ENCODE measurements at regions not wholly inside any gene's neighbourhood (a gene's known extent, or its start where the extent isn't known, plus 50 kb on each side); places are given as distances from the start of the nearest gene placed in this dataset.

DNA sequence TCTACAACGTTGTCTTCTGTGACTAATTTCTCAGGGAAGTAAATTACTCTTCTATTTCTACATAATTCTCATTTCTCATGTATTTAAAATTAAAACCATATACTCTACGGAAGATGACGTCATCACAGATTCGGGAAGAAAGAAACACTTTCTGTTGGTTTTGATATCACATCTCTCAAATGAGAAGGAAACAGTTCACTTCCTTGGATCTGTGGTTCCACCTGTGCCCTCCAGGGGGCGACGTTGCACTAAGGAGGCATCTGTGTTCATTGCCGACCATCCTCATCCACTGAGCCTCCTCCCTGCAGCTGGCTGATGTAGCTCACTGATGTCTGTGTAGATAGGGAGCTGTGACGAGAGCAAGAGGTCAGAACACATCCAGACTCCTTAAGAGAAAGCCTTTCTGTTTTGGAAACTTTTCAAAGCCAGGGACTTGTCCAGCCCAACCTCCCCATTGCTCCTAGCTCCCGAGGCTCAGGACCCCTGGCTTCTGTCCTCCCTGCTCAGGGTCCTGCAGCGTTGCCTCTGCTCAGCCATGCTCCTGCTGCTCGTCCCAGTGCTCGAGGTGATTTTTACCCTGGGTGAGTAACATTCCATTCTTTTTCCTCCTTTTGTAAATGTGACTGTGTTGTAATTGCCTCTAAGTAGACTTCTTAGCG, 172.7 kb upstream of the OR4E1 start:
- TF ChIP-seq CEBPB (IDR thresholded peaks at IDR 0.05; ENCODE audit: borderline replicate concordance in 1 of 2, low read depth in 2 of 2, low read length in 2 of 2) (no peak), CBFB (IDR thresholded peaks at IDR 0.05; ENCODE audit: low read depth) (no peak), FOXM1 (IDR thresholded peaks at IDR 0.05; ENCODE audit: low read depth, low read length) (no peak), NFIC (IDR thresholded peaks at IDR 0.05; ENCODE audit: low read depth, low read length) (no peak), RFX5 (IDR thresholded peaks at IDR 0.05; ENCODE audit: low read depth, low read length) (no peak), TCF12 (IDR thresholded peaks at IDR 0.05; ENCODE audit: low read depth, low read length) (no peak), RCOR1 (conservative IDR thresholded peaks at IDR 0.05; ENCODE audit: low read depth, low read length) (no peak), POLR2A (IDR thresholded peaks at IDR 0.05; ENCODE audit: low read depth, low read length) (no peak), SMC3 (IDR thresholded peaks at IDR 0.05; ENCODE audit: borderline replicate concordance, low read length) (no peak)
- TF ChIP-seq, protein P1, sequence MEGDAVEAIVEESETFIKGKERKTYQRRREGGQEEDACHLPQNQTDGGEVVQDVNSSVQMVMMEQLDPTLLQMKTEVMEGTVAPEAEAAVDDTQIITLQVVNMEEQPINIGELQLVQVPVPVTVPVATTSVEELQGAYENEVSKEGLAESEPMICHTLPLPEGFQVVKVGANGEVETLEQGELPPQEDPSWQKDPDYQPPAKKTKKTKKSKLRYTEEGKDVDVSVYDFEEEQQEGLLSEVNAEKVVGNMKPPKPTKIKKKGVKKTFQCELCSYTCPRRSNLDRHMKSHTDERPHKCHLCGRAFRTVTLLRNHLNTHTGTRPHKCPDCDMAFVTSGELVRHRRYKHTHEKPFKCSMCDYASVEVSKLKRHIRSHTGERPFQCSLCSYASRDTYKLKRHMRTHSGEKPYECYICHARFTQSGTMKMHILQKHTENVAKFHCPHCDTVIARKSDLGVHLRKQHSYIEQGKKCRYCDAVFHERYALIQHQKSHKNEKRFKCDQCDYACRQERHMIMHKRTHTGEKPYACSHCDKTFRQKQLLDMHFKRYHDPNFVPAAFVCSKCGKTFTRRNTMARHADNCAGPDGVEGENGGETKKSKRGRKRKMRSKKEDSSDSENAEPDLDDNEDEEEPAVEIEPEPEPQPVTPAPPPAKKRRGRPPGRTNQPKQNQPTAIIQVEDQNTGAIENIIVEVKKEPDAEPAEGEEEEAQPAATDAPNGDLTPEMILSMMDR (IDR thresholded peaks at IDR 0.05 in 2 of 3, conservative IDR thresholded peaks at IDR 0.05 in 1 of 3; ENCODE audit: control insufficient read depth in 2 of 3, extremely low read depth in 1 of 3, insufficient read depth in 1 of 3, low read depth in 3 of 3, low read length in 3 of 3): peak; percentile 45 to 76 (median 74)
- TF ChIP-seq, protein P2, sequence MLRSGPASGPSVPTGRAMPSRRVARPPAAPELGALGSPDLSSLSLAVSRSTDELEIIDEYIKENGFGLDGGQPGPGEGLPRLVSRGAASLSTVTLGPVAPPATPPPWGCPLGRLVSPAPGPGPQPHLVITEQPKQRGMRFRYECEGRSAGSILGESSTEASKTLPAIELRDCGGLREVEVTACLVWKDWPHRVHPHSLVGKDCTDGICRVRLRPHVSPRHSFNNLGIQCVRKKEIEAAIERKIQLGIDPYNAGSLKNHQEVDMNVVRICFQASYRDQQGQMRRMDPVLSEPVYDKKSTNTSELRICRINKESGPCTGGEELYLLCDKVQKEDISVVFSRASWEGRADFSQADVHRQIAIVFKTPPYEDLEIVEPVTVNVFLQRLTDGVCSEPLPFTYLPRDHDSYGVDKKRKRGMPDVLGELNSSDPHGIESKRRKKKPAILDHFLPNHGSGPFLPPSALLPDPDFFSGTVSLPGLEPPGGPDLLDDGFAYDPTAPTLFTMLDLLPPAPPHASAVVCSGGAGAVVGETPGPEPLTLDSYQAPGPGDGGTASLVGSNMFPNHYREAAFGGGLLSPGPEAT (IDR thresholded peaks at IDR 0.05; ENCODE audit: low read depth): no peak
